ENCODE measurements at regions not wholly inside any gene's neighbourhood (a gene's known extent, or its start where the extent isn't known, plus 50 kb on each side); places are given as distances from the start of the nearest gene placed in this dataset.
A peak's percentile ranks its signal among the peaks of the same experiment; 100 is the strongest.

DNA sequence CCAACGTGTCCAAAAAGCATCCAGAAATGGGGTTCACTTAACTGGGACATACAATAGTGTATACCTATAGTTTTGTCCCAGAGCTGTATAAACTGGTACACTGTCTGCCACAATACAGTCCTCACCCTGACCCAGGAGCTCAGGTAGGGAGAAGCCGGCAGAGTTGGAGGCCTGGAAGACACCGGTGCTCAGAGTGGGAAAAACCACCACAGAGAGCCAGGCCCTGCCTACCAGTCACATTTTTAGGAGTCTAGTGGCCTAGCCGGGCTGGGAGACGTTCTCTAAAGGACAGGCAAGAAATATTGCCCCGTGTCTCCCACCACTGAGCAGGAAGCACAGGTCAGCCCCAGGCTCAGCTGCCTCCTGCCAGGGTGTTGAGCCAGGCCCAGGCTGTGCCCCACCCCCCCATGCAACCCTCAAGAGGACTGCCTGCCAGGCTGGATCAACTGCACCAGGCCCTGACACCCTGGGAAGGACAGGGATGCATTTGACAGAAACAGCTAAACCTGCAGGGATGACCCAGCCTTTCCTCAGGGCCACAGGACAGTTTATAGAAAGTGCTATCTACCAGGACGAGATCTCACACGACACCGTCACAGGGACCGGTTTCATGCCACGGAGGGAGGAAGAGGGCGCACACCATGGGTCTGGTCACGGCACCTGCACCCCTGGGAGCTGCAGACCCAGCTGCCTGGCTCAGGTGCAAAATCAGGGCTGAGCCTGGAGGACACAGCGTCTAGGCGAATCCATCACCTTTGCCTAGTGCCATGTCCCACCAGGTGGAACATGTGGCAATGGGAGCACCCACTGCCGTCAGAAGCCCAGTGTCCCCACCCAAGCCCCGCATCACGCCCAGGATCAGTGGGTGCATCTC is 89.9 kb downstream of the TMEM18 start:
- no peak for TF ChIP-seq POLR2A (IDR thresholded peaks at IDR 0.05)
- TF ChIP-seq, protein P1, sequence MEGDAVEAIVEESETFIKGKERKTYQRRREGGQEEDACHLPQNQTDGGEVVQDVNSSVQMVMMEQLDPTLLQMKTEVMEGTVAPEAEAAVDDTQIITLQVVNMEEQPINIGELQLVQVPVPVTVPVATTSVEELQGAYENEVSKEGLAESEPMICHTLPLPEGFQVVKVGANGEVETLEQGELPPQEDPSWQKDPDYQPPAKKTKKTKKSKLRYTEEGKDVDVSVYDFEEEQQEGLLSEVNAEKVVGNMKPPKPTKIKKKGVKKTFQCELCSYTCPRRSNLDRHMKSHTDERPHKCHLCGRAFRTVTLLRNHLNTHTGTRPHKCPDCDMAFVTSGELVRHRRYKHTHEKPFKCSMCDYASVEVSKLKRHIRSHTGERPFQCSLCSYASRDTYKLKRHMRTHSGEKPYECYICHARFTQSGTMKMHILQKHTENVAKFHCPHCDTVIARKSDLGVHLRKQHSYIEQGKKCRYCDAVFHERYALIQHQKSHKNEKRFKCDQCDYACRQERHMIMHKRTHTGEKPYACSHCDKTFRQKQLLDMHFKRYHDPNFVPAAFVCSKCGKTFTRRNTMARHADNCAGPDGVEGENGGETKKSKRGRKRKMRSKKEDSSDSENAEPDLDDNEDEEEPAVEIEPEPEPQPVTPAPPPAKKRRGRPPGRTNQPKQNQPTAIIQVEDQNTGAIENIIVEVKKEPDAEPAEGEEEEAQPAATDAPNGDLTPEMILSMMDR (IDR thresholded peaks at IDR 0.05), result no peak
- no peak for TF ChIP-seq POLR2AphosphoS5 (IDR thresholded peaks at IDR 0.05; ENCODE audit: insufficient read depth in 1 of 2, low read depth in 1 of 2)
- H3K4me1 ChIP-seq, result no peaks in the 10 kb centered on the region
- no peaks in the 10 kb centered on the region for H3K9me3 ChIP-seq
- H3K27ac ChIP-seq, result no peak overlapping the region
- H3K27me3 ChIP-seq, result no peaks in the 10 kb centered on the region
- H3K36me3 ChIP-seq, result no peaks in the 10 kb centered on the region
- intact Hi-C loops (cut with DNase I), result no loop called here
- H3K4me3 ChIP-seq, result no peak overlapping the region
- no peak for DNase-seq (ENCODE audit: extremely low spot score in 2 of 2)

GRCh38 chr2:586641-587076 is 90.5 kb downstream of the TMEM18 start:
- Histone ChIP-seq H3K4me1 (no peaks in the 10 kb centered on the region), H3K9me3 (no peaks in the 10 kb centered on the region), H3K36me3 (no peaks in the 10 kb centered on the region), H3K4me3 (no peak overlapping the region), H3K27me3 (no peaks in the 10 kb centered on the region), H3K27ac (no peak overlapping the region)
- DNase-seq (ENCODE audit: extremely low spot score in 2 of 2), result no peak
- TF ChIP-seq POLR2AphosphoS5 (IDR thresholded peaks at IDR 0.05; ENCODE audit: insufficient read depth in 1 of 2, low read depth in 1 of 2), result no peak
- TF ChIP-seq, protein P1 (IDR thresholded peaks at IDR 0.05), result no peak
- no peak for TF ChIP-seq POLR2A (IDR thresholded peaks at IDR 0.05)
- intact Hi-C loops (cut with DNase I), result no loop called here

DNA sequence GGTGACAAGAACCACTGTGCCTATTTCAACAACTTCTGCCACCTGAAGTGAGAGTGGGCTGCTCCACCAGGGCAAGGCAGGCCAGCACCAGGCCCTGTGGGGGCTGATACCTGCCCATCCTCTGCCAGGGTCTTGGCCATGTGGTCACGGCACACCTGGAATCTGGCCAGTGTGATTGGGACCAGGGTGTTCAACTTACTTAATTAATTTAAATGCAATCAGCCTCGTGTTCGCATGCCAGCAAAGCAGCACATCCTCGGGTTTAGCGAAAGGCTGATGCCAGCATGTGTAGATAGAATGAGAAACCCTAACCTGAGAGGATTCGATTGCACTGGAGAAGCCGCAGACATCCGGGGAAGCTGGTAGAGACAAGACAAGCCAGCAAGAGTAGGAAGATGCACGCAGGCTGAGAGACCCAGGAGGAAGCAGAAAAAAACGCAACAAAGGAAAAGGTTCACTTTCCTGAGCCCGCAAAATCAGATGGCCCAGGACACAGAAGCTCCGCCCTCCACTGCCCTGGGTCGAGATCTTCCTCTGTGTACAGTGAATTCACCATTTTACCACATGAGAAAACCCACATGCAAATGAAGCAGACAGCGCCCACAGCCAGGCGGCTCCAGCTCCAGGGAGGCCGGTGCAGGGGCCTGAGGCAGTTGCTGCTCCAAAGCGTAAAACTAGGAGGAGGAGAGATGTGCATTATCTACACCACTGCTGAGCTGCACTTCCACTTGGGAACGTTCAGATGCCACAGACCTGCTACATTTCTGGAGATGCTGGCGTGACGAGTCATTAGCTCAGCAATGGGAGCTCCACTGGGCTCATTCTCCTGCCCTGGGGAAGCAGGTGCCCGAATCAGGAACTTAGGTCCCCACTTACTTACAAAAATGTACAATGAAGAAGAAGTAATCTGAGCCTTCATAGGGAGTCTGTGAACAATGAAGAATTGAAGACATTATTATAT is 92.1 kb downstream of the TMEM18 start:
- Histone ChIP-seq H3K27ac (no peak overlapping the region), H3K36me3 (no peaks in the 10 kb centered on the region), H3K9me3 (no peaks in the 10 kb centered on the region), H3K4me1 (no peaks in the 10 kb centered on the region), H3K4me3 (no peak overlapping the region), H3K27me3 (no peaks in the 10 kb centered on the region)
- no peak for DNase-seq (ENCODE audit: extremely low spot score in 2 of 2)
- TF ChIP-seq POLR2A (IDR thresholded peaks at IDR 0.05), result no peak
- TF ChIP-seq POLR2AphosphoS5 (IDR thresholded peaks at IDR 0.05; ENCODE audit: insufficient read depth in 1 of 2, low read depth in 1 of 2), result no peak
- TF ChIP-seq, protein P1 (IDR thresholded peaks at IDR 0.05), result no peak
- intact Hi-C loops (cut with DNase I), result no loop called here

- peak in 1 of 2 donors; percentile 37 for DNase-seq (ENCODE audit: extremely low spot score in 2 of 2)
- TF ChIP-seq, protein P1 (IDR thresholded peaks at IDR 0.05), result no peak
- TF ChIP-seq POLR2AphosphoS5 (IDR thresholded peaks at IDR 0.05; ENCODE audit: insufficient read depth in 1 of 2, low read depth in 1 of 2) (no peak), POLR2A (IDR thresholded peaks at IDR 0.05) (no peak)
- Histone ChIP-seq H3K4me1 (no peaks in the 10 kb centered on the region), H3K4me3 (no peak overlapping the region), H3K27me3 (no peaks in the 10 kb centered on the region), H3K27ac (no peak overlapping the region), H3K9me3 (no peaks in the 10 kb centered on the region), H3K36me3 (no peaks in the 10 kb centered on the region)
- intact Hi-C loops (cut with DNase I), result no loop called here
These were observed 93.5 kb downstream of the TMEM18 start for GRCh38 chr2:583666-584065.

Measured in vagina (tissue), 2 donors.